Suprapubic skin (tissue), 4 donors: ENCODE measurements at regions not wholly inside any gene's neighbourhood (a gene's known extent, or its start where the extent isn't known, plus 50 kb on each side); places are given as distances from the start of the nearest gene placed in this dataset.

Experiments used
- DNase-seq, 2 donors: peaks; one replicate each; pipeline ENCODE4 v3.0.0-alpha.2; 2019; ENCODE audit warnings: low spot score in 2 of 2
- H3K27ac ChIP-seq: fragments of 200-600 bp; sonication (generic); one replicate; pipeline ENCODE4 v1.5.1; 2019
- H3K27me3 ChIP-seq: fragments of 200-600 bp; sonication (generic); one replicate; pipeline ENCODE4 v1.5.1; 2019
- H3K36me3 ChIP-seq: fragments of 200-600 bp; sonication (generic); one replicate; pipeline ENCODE4 v1.5.1; 2019
- H3K4me1 ChIP-seq: fragments of 200-600 bp; sonication (generic); one replicate; pipeline ENCODE4 v1.5.1; 2019
- H3K4me3 ChIP-seq: fragments of 200-600 bp; sonication (generic); one replicate; pipeline ENCODE4 v1.5.1; 2019; ENCODE audit warnings: mild to moderate bottlenecking
- H3K9me3 ChIP-seq: fragments of 200-600 bp; sonication (generic); one replicate; pipeline ENCODE4 v1.5.1; 2019
- EP300 ChIP-seq: sonication (generic); formaldehyde crosslinking; IDR thresholded peaks from one replicate; pipeline ENCODE4 v1.6.1; 2017; ENCODE audit warnings: antibody characterized with exemption
- POLR2A ChIP-seq, 2 donors: fragments of 450-650 bp; IDR thresholded peaks; one replicate each; pipeline ENCODE4 v1.6.1; 2017; ENCODE audit warnings: antibody characterized with exemption in 2 of 2, mild to moderate bottlenecking in 2 of 2, moderate library complexity in 2 of 2
- POLR2AphosphoS5 ChIP-seq, 3 donors: sonication (generic); formaldehyde crosslinking; IDR thresholded peaks; one replicate each; pipeline ENCODE4 v1.6.1; 2017; ENCODE audit warnings: antibody characterized with exemption in 3 of 3
- WGBS: methylation state at CpG from one replicate; pipeline ENCODE4 v1.1.5; 2018; 5-methylcytosine and 5-hydroxymethylcytosine counted together
- TF ChIP-seq, protein P1 (sequence below), 2 donors: fragments of 200-600 bp in 1 of 2; fragments of 450-650 bp in 1 of 2; sonication (generic) in 1 of 2; IDR thresholded peaks; one replicate each; pipeline ENCODE4 v1.5.1; 2016 to 2019; ENCODE audit warnings: antibody characterized with exemption in 2 of 2, mild to moderate bottlenecking in 1 of 2, moderate library complexity in 1 of 2

DNA sequence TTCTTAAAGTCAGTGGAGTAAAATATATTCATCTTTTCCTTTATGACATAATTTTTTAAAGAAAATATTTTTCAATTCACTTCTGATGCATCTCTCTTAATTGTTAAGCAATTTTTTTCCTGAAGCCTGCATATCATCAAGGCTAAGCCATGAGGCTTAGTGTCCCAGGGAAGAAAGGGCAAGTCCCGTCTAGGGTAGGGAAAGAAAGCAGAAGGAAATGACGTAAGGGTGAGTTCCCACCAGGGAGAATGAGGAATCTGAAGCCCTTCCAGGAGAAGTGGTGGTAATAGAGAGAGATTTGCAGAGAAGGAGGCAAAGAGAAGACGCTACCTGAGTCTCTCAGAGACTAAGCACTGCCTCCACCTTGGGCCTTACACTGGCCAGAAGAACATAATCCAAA is 96.8 kb upstream of the NFE2L3 start:
- no peak overlapping the region for H3K4me3 ChIP-seq
- H3K27me3 ChIP-seq: no peaks in the 10 kb centered on the region
- WGBS: 80% methylated on average over 3 of the region's 3 CpGs
- TF ChIP-seq POLR2AphosphoS5 (IDR thresholded peaks at IDR 0.05) (no peak), POLR2A (IDR thresholded peaks at IDR 0.05) (no peak), EP300 (no peak)
- TF ChIP-seq, protein P1, sequence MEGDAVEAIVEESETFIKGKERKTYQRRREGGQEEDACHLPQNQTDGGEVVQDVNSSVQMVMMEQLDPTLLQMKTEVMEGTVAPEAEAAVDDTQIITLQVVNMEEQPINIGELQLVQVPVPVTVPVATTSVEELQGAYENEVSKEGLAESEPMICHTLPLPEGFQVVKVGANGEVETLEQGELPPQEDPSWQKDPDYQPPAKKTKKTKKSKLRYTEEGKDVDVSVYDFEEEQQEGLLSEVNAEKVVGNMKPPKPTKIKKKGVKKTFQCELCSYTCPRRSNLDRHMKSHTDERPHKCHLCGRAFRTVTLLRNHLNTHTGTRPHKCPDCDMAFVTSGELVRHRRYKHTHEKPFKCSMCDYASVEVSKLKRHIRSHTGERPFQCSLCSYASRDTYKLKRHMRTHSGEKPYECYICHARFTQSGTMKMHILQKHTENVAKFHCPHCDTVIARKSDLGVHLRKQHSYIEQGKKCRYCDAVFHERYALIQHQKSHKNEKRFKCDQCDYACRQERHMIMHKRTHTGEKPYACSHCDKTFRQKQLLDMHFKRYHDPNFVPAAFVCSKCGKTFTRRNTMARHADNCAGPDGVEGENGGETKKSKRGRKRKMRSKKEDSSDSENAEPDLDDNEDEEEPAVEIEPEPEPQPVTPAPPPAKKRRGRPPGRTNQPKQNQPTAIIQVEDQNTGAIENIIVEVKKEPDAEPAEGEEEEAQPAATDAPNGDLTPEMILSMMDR (IDR thresholded peaks at IDR 0.05): no peak
- DNase-seq: no peak
- no peaks in the 10 kb centered on the region for H3K4me1 ChIP-seq
- no peaks in the 10 kb centered on the region for H3K9me3 ChIP-seq
- H3K27ac ChIP-seq: no peak overlapping the region
- no peaks in the 10 kb centered on the region for H3K36me3 ChIP-seq

DNA sequence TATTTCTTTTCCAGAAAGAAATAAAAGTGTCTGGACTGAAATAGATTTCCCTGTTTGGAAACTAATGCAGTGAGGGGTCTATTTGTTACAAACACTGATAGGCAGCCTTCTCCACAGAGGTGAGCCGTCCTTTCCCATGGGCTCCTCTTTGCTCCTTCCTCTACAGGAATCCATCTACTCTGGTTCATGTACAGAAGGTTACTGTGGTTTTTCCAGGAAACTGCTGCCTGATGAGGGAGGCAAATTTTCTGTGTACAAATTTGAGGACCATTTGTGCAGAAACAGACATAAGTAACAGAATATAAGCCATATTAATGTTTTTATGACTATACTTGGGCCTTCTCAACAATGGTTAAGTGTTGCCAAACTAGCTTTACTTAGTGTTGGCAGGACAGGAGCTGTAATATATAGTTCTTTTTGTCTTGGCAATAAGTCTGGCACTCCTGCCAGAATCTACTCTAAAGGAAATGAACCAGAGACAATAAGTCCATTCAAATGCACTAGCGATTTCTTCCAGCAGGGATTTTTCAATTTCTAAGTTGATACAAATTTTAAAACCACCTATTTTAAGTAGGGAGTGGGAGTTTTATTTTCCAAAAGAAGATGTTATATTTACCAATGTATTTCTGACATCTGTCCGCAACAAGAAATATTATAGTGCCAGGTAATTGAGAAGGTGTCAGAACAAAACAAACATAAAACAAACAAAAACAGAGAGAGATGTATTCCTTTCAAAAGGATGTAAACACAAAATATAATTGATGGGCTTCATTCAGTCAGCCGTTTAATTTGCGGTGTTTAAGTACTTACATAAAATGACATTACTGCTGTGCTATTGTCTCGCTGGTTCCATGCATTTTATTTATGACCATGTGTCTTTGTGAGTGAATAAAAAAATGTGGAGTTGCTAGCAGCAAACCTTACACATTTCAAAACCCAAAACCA is 91.0 kb upstream of the NFE2L3 start:
- no peaks in the 10 kb centered on the region for H3K9me3 ChIP-seq
- 50% methylated on average over 6 of the region's 6 CpGs for WGBS
- H3K27ac ChIP-seq: peak overlapping the region; percentile 34
- H3K36me3 ChIP-seq: no peaks in the 10 kb centered on the region
- H3K4me1 ChIP-seq: peaks cover 12% of the 10 kb centered on the region
- TF ChIP-seq, protein P1 (IDR thresholded peaks at IDR 0.05): peak in 1 of 2 donors; percentile 5
- TF ChIP-seq POLR2AphosphoS5 (IDR thresholded peaks at IDR 0.05) (no peak), EP300 (no peak), POLR2A (IDR thresholded peaks at IDR 0.05) (no peak)
- no peak for DNase-seq
- peaks cover 4% of the 10 kb centered on the region for H3K27me3 ChIP-seq
- no peak overlapping the region for H3K4me3 ChIP-seq

DNA sequence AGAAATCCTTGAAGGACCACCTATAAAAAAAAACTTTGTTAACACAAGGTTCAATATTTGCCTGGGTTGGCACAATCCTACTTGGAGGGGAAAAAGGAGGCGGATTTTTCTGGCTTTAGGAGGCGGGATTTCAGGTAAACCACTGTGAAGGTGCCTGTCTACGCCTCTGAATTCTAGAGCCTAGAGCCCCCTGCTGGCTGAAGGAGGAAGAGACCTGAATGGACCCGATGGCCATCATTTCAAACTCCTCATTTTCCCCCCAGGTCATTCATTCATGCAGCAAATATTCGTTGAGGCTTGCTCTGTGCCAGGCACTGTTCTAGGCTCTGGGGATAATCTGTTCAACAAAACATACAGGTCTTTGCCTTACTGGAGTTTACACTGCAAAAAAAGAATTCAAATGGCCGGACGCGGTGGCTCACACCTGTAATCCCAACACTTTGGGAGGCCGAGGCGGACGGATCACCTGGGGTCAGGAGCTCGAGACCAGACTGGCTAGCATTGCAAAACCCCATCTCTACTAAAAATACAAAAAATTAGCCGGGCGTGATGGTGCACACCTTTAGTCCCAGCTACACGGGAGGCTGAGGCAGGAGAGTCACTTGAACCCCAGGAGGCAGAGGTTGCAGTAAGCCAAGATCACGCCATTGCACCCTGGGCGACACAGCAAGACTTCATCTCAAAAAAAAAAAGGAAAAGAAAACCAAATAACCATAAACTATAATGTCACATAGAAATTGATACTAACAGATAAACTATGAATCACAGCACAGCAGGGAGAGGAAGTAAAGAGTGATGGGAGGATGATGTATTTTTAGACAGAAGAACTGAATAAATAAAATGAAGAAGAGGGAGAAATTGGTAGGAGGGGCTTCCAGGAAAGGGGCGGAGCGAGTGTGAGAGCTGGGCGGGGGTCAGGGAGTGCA is 90.1 kb upstream of the NFE2L3 start:
- 69% methylated on average over 19 of the region's 20 CpGs for WGBS
- no peak for TF ChIP-seq POLR2AphosphoS5 (IDR thresholded peaks at IDR 0.05)
- TF ChIP-seq, protein P1 (IDR thresholded peaks at IDR 0.05): peak; percentile 56 to 79
- Histone ChIP-seq H3K4me3 (no peak overlapping the region), H3K27ac (no peak overlapping the region), H3K27me3 (peaks cover 4% of the 10 kb centered on the region), H3K36me3 (no peaks in the 10 kb centered on the region), H3K4me1 (peaks cover 12% of the 10 kb centered on the region), H3K9me3 (no peaks in the 10 kb centered on the region)
- peak in 1 of 2 donors; percentile 75 for DNase-seq

DNA sequence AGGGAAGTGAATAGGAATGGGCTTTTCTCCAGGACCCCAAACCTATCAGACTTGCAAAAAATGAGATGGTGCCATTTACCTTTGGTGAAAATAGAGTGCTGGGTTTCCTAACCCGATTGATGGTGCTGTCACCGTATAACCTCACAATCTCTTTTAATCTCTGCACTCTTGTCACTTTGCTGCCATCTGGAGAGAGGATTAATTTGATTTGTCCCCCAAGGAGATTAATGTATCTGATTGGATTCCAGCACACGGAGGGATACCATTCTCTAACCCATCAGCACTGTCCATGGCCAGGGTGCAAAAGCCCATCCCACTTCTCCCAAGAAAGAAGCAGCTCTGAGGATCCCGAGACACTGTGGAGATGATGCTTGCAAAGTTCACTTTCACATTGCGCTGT is 86.3 kb upstream of the NFE2L3 start:
- Histone ChIP-seq H3K36me3 (no peaks in the 10 kb centered on the region), H3K27ac (no peak overlapping the region), H3K4me3 (no peak overlapping the region), H3K9me3 (no peaks in the 10 kb centered on the region), H3K4me1 (peaks cover 12% of the 10 kb centered on the region), H3K27me3 (peaks cover 4% of the 10 kb centered on the region)
- TF ChIP-seq EP300: no peak
- DNase-seq: no peak
- WGBS: 68% methylated on average over 5 of the region's 5 CpGs

DNA sequence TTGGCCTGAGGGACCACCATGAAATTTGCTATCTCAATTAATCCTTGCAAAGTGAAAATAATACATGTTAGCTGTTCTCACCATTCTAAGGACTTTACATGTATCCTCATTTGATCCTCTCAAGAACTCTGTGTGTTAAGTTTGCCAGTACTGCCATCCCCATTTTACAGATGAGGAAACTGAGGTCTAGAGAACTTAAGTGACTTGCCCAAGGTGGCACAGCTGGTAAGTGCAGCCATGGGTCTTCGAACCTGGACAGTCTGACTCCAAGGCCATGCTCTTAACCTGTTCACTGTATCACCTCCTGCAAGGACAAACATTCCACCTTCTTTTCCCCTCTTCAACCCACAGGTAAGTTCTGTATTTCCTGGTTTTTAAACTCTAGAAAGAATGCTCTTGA is 85.3 kb upstream of the NFE2L3 start:
- peaks cover 4% of the 10 kb centered on the region for H3K27me3 ChIP-seq
- no peak overlapping the region for H3K4me3 ChIP-seq
- H3K36me3 ChIP-seq: no peaks in the 10 kb centered on the region
- 85% methylated on average over 1 of the region's 1 CpG for WGBS
- TF ChIP-seq POLR2A (IDR thresholded peaks at IDR 0.05) (no peak), POLR2AphosphoS5 (IDR thresholded peaks at IDR 0.05) (no peak), EP300 (no peak)
- TF ChIP-seq, protein P1 (IDR thresholded peaks at IDR 0.05): no peak
- peaks cover 6% of the 10 kb centered on the region for H3K4me1 ChIP-seq
- no peak overlapping the region for H3K27ac ChIP-seq
- DNase-seq: no peak
- no peaks in the 10 kb centered on the region for H3K9me3 ChIP-seq
